H1 (cell line): ENCODE measurements at regions not wholly inside any gene's neighbourhood (a gene's known extent, or its start where the extent isn't known, plus 50 kb on each side); places are given as distances from the start of the nearest gene placed in this dataset.

Experiments
- CTCF ChIA-PET: fragments of 300-600 bp; sonication (Branson Sonifier 250); formaldehyde crosslinking; loops from one replicate; lab custom pipeline; 2021; ENCODE audit not compliant: partially characterized antibody; lab: Charles Lee
- POLR2A ChIA-PET: fragments of 300-600 bp; sonication (Branson Sonifier 250); formaldehyde crosslinking; loops from one replicate; lab custom pipeline; 2021; ENCODE audit warnings: inconsistent platforms; ENCODE audit not compliant: partially characterized antibody; lab: Charles Lee
- DNase-seq, 2 experiments: peaks; one replicate each; pipeline versions ENCODE4 v3.0.0 to v3.0.0-alpha.2; 2010 to 2022; ENCODE audit warnings: low spot score in 2 of 2, low read depth in 1 of 2, mixed read lengths in 1 of 2
- FAIRE-seq: peaks from 2 replicates; lab custom pipeline; 2011; peaks lifted over from hg19 to GRCh38; lab: Jason Lieb, UNC
- H2AFZ ChIP-seq: 2 replicates; pipeline ENCODE4 v1.8.1; 2012; ENCODE audit warnings: low read length, inconsistent platforms
- H2AK5ac ChIP-seq: 2 replicates; pipeline ENCODE4 v1.6.1; 2013; ENCODE audit warnings: low read depth, low read length
- H2BK120ac ChIP-seq: replicated peaks from 2 replicates; pipeline ENCODE3; 2013; ENCODE audit warnings: low read depth, low read length, inconsistent platforms
- H2BK12ac ChIP-seq: 2 replicates; pipeline ENCODE4 v1.6.1; 2013; ENCODE audit warnings: low read depth, low read length
- H2BK15ac ChIP-seq: 2 replicates; pipeline ENCODE4 v1.6.1; 2013; ENCODE audit warnings: low read length
- H2BK20ac ChIP-seq: 2 replicates; pipeline ENCODE4 v1.6.1; 2013; ENCODE audit warnings: low read length
- H2BK5ac ChIP-seq: 2 replicates; pipeline ENCODE4 v1.6.1; 2013; ENCODE audit warnings: low read depth, low read length
- H3K14ac ChIP-seq: 2 replicates; pipeline ENCODE4 v1.6.1; 2013; ENCODE audit warnings: inconsistent platforms; ENCODE audit not compliant: insufficient read length
- H3K18ac ChIP-seq: 2 replicates; pipeline ENCODE4 v1.6.1; 2013; ENCODE audit warnings: low read length; ENCODE audit errors: extremely low read depth
- H3K23ac ChIP-seq: 2 replicates; pipeline ENCODE4 v1.6.1; 2013; ENCODE audit warnings: inconsistent platforms; ENCODE audit not compliant: insufficient read length
- H3K23me2 ChIP-seq: 2 replicates; pipeline ENCODE4 v1.6.1; 2013; ENCODE audit warnings: low read depth, low read length
- H3K27ac ChIP-seq: 2 replicates; pipeline ENCODE4 v1.6.1; 2011; ENCODE audit warnings: low read depth, low read length, inconsistent platforms
- H3K27me3 ChIP-seq, 4 experiments: replicated peaks in 1 of 4; 1 replicate in 1 of 4; 2 replicates in 3 of 4; pipeline versions ENCODE4 v1.6.1 to v1.8.1; 2011 to 2013; ENCODE audit warnings: low read length in 3 of 4, mild to moderate bottlenecking in 3 of 4, inconsistent platforms in 2 of 4, mixed read lengths in 2 of 4, moderate library complexity in 1 of 4; ENCODE audit not compliant: control insufficient read depth in 3 of 4, insufficient read depth in 3 of 4; ENCODE audit errors: extremely low read depth in 1 of 4
- H3K36me3 ChIP-seq, 4 experiments: 2 replicates each; pipeline versions ENCODE4 v1.6.1 to v1.8.1; 2011 to 2013; ENCODE audit warnings: mild to moderate bottlenecking in 4 of 4, low read length in 3 of 4, moderate library complexity in 2 of 4, control low read depth in 1 of 4, inconsistent platforms in 1 of 4; ENCODE audit not compliant: insufficient read depth in 4 of 4, control insufficient read depth in 2 of 4
- H3K4ac ChIP-seq: replicated peaks from 2 replicates; pipeline ENCODE3; 2013; ENCODE audit warnings: low read length, low read depth, mixed read lengths, inconsistent platforms; ENCODE audit not compliant: insufficient read length
- H3K4me1 ChIP-seq, 4 experiments: replicated peaks in 1 of 4; 1 replicate in 1 of 4; 2 replicates in 3 of 4; pipeline versions ENCODE4 v1.6.1 to v1.8.1; 2011 to 2013; ENCODE audit warnings: low read length in 3 of 4, inconsistent platforms in 2 of 4, mixed read lengths in 1 of 4; ENCODE audit not compliant: insufficient read depth in 4 of 4, control insufficient read depth in 3 of 4
- H3K4me2 ChIP-seq, 2 experiments: 2 replicates each; pipeline versions ENCODE4 v1.6.1 to v1.8.1; 2011 to 2013; ENCODE audit warnings: low read depth in 2 of 2, low read length in 2 of 2, control low read depth in 1 of 2, inconsistent platforms in 1 of 2, mild to moderate bottlenecking in 1 of 2; ENCODE audit not compliant: insufficient read depth in 1 of 2
- H3K4me3 ChIP-seq, 4 experiments: fragments of 200-600, 300-600 bp in 1 of 4; sonication (generic), shearing (Covaris generic), sonication (Bioruptor Twin) in 1 of 4; 2 replicates each; pipeline versions ENCODE4 v1.5.1 to v1.8.1; 2011 to 2016; ENCODE audit warnings: low read length in 4 of 4, low read depth in 3 of 4, control low read depth in 2 of 4, inconsistent platforms in 2 of 4, mild to moderate bottlenecking in 2 of 4, mixed read lengths in 1 of 4, moderate library complexity in 1 of 4; ENCODE audit not compliant: insufficient read depth in 2 of 4; ENCODE audit errors: extremely low read depth in 1 of 4
- H3K56ac ChIP-seq: replicated peaks from 2 replicates; pipeline ENCODE3; 2013; ENCODE audit warnings: low read depth, mild to moderate bottlenecking, mixed read lengths, low read length, inconsistent platforms; ENCODE audit not compliant: insufficient read length
- H3K79me1 ChIP-seq: 2 replicates; pipeline ENCODE4 v1.6.1; 2013; ENCODE audit warnings: low read depth, low read length, control low read depth
- H3K79me2 ChIP-seq, 2 experiments: 2 replicates each; pipeline versions ENCODE4 v1.6.1 to v1.8.1; 2012 to 2013; ENCODE audit warnings: low read length in 2 of 2, mild to moderate bottlenecking in 2 of 2, inconsistent platforms in 1 of 2; ENCODE audit not compliant: insufficient read depth in 2 of 2, control insufficient read depth in 1 of 2
- H3K9ac ChIP-seq, 4 experiments: replicated peaks in 1 of 4; 1 replicate in 1 of 4; 2 replicates in 3 of 4; pipeline versions ENCODE4 v1.6.1 to v1.8.1; 2011 to 2013; ENCODE audit warnings: low read depth in 3 of 4, low read length in 3 of 4, control low read depth in 2 of 4, mild to moderate bottlenecking in 2 of 4, moderate library complexity in 2 of 4, inconsistent platforms in 1 of 4; ENCODE audit errors: extremely low read depth in 1 of 4
- H3K9me3 ChIP-seq, 2 experiments: 2 replicates each; pipeline versions ENCODE4 v1.6.1 to v1.8.1; 2012 to 2013; ENCODE audit warnings: mild to moderate bottlenecking in 2 of 2, moderate library complexity in 2 of 2, control low read depth in 1 of 2, inconsistent platforms in 1 of 2, low read depth in 1 of 2, low read length in 1 of 2, mixed read lengths in 1 of 2; ENCODE audit not compliant: insufficient read depth in 2 of 2
- H4K20me1 ChIP-seq, 2 experiments: replicated peaks in 1 of 2; 2 replicates each; pipeline versions ENCODE3 to v1.8.1; 2011 to 2013; ENCODE audit warnings: inconsistent platforms in 2 of 2, low read length in 2 of 2, mild to moderate bottlenecking in 1 of 2; ENCODE audit not compliant: insufficient read depth in 2 of 2, control insufficient read depth in 1 of 2
- H4K5ac ChIP-seq: 2 replicates; pipeline ENCODE4 v1.6.1; 2013; ENCODE audit warnings: low read length, low read depth, mixed read lengths, inconsistent platforms; ENCODE audit not compliant: insufficient read length
- H4K8ac ChIP-seq: 2 replicates; pipeline ENCODE4 v1.8.0; 2013; ENCODE audit warnings: mild to moderate bottlenecking, moderate library complexity, low read length, inconsistent platforms; ENCODE audit not compliant: insufficient read depth; ENCODE audit errors: extremely low read depth
- H4K91ac ChIP-seq: replicated peaks from 2 replicates; pipeline ENCODE3; 2013; ENCODE audit warnings: low read length, mixed read lengths, inconsistent platforms; ENCODE audit not compliant: insufficient read length
- CBX5 ChIP-seq: fragments of 300-800, 300-1000 bp; sonication (generic); IDR thresholded peaks from 2 replicates; pipeline ENCODE4 v1.7.1; 2016; ENCODE audit warnings: antibody characterized with exemption, low read length, low read depth
- CREB1 ChIP-seq: IDR thresholded peaks from 2 replicates; pipeline ENCODE4 v1.6.1; 2012; ENCODE audit warnings: inconsistent platforms
- E2F6 ChIP-seq: IDR thresholded peaks from 2 replicates; pipeline ENCODE4 v1.6.1; 2012; ENCODE audit warnings: inconsistent platforms
- EGR1 ChIP-seq: IDR thresholded peaks from 2 replicates; pipeline ENCODE4 v1.6.1; 2011; ENCODE audit warnings: low read depth, low read length, borderline replicate concordance
- HDAC6 ChIP-seq: IDR thresholded peaks from one replicate; pipeline ENCODE4 v1.7.1; 2012; ENCODE audit warnings: low read depth, mild to moderate bottlenecking, inconsistent platforms, low read length, moderate library complexity
- JUND ChIP-seq: IDR thresholded peaks from 2 replicates; pipeline ENCODE4 v1.6.1; 2011; ENCODE audit warnings: mild to moderate bottlenecking, improper control_type of control experiment, low read length
- KDM5A ChIP-seq: fragments of 200-600 bp; IDR thresholded peaks from 2 replicates; pipeline ENCODE4 v1.7.1; 2012; ENCODE audit warnings: mild to moderate bottlenecking, low read length, inconsistent platforms, mixed read lengths
- NANOG ChIP-seq: IDR thresholded peaks from 2 replicates; pipeline ENCODE4 v1.6.1; 2011; ENCODE audit warnings: low read length, low read depth, mild to moderate bottlenecking, inconsistent platforms; ENCODE audit not compliant: insufficient read depth, poor library complexity, severe bottlenecking
- RFX5 ChIP-seq: IDR thresholded peaks from 2 replicates; pipeline ENCODE4 v1.6.1; 2011; ENCODE audit warnings: low read depth, low read length, improper control_type of control experiment, borderline replicate concordance
- SP1 ChIP-seq: IDR thresholded peaks from 2 replicates; pipeline ENCODE4 v1.6.1; 2011; ENCODE audit warnings: low read depth, low read length
- SP4 ChIP-seq: IDR thresholded peaks from 2 replicates; pipeline ENCODE4 v1.6.1; 2012; ENCODE audit warnings: low read length, inconsistent platforms
- SRF ChIP-seq: IDR thresholded peaks from 2 replicates; pipeline ENCODE4 v1.6.1; 2011; ENCODE audit warnings: mild to moderate bottlenecking, low read depth, low read length, moderate library complexity

- ChIA-PET POLR2A (no interaction called here), CTCF (no interaction called here)
- no peak overlapping the region for H3K56ac ChIP-seq
- H4K8ac ChIP-seq, result no peak overlapping the region
- no peak overlapping the region for H2AK5ac ChIP-seq
- H3K9me3 ChIP-seq, result no peaks in the 10 kb centered on the region
- H4K91ac ChIP-seq, result no peak overlapping the region
- no peak overlapping the region for H3K4me3 ChIP-seq
- H2BK12ac ChIP-seq, result no peak overlapping the region
- no peak overlapping the region for H3K14ac ChIP-seq
- no peak for DNase-seq
- H4K20me1 ChIP-seq, result no peaks in the 10 kb centered on the region
- no peaks in the 10 kb centered on the region for H3K27me3 ChIP-seq
- H3K23ac ChIP-seq, result no peak overlapping the region
- no peak overlapping the region for H4K5ac ChIP-seq
- FAIRE-seq, result no peak
- no peak overlapping the region for H2BK15ac ChIP-seq
- no peak overlapping the region for H2BK5ac ChIP-seq
- no peaks in the 10 kb centered on the region for H3K23me2 ChIP-seq
- no peaks in the 10 kb centered on the region for H3K79me1 ChIP-seq
- H2BK20ac ChIP-seq, result no peak overlapping the region
- H3K4me2 ChIP-seq, result no peak overlapping the region
- no peak overlapping the region for H2BK120ac ChIP-seq
- TF ChIP-seq CREB1 (no peak), CBX5 (no peak), KDM5A (no peak), E2F6 (no peak), SP1 (no peak), JUND (no peak), HDAC6 (no peak), SP4 (no peak), SRF (no peak), RFX5 (no peak), EGR1 (no peak), NANOG (no peak)
- H3K36me3 ChIP-seq, result no peaks in the 10 kb centered on the region
- no peaks in the 10 kb centered on the region for H3K4me1 ChIP-seq
- H2AFZ ChIP-seq, result no peak overlapping the region
- H3K27ac ChIP-seq, result no peak overlapping the region
- H3K18ac ChIP-seq, result no peak overlapping the region
- H3K4ac ChIP-seq, result no peak overlapping the region
- no peaks in the 10 kb centered on the region for H3K79me2 ChIP-seq
- no peak overlapping the region for H3K9ac ChIP-seq
Measured at GRCh38 chr9:115864581-115864980, 289.0 kb upstream of the PAPPA start.
